ENCODE measurements at regions not wholly inside any gene's neighbourhood (a gene's known extent, or its start where the extent isn't known, plus 50 kb on each side); places are given as distances from the start of the nearest gene placed in this dataset.

DNA sequence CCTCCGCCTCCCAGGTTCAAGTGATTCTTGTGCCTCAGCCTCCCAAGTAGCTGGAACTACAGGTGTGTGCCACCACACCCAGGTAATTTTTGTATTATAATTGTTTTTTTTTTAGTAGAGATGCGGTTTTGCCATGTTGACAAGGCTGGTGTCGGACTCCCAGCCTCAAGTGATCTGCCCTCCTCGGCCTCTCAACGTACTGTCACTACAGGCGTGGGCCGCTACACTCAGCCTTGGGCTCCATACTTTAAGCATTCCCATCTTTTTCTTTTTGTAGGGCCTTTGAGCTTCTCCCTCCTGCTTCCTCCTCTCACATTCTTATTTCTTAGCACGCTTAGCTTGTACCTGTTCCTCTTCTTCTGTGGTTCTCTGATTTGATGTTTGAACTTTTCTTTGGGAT lies 62.8 kb downstream of the SERPINA3 start:
- no peak for TF ChIP-seq POLR2A (IDR thresholded peaks at IDR 0.05)
- TF ChIP-seq, protein P1, sequence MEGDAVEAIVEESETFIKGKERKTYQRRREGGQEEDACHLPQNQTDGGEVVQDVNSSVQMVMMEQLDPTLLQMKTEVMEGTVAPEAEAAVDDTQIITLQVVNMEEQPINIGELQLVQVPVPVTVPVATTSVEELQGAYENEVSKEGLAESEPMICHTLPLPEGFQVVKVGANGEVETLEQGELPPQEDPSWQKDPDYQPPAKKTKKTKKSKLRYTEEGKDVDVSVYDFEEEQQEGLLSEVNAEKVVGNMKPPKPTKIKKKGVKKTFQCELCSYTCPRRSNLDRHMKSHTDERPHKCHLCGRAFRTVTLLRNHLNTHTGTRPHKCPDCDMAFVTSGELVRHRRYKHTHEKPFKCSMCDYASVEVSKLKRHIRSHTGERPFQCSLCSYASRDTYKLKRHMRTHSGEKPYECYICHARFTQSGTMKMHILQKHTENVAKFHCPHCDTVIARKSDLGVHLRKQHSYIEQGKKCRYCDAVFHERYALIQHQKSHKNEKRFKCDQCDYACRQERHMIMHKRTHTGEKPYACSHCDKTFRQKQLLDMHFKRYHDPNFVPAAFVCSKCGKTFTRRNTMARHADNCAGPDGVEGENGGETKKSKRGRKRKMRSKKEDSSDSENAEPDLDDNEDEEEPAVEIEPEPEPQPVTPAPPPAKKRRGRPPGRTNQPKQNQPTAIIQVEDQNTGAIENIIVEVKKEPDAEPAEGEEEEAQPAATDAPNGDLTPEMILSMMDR (IDR thresholded peaks at IDR 0.05): no peak
